GM10266 (cell line): ENCODE measurements at regions not wholly inside any gene's neighbourhood (a gene's known extent, or its start where the extent isn't known, plus 50 kb on each side); places are given as distances from the start of the nearest gene placed in this dataset.

Experiments
- DNase-seq: peaks from one replicate; pipeline ENCODE4 v3.0.0; 2012; ENCODE audit errors: extremely low spot score
- TF ChIP-seq, protein P1 (sequence below): IDR thresholded peaks from 2 replicates; pipeline ENCODE4 v1.5.1; 2012; ENCODE audit warnings: mild to moderate bottlenecking, low read depth; ENCODE audit not compliant: control insufficient read depth, insufficient read depth; ENCODE audit errors: missing control alignments

DNA sequence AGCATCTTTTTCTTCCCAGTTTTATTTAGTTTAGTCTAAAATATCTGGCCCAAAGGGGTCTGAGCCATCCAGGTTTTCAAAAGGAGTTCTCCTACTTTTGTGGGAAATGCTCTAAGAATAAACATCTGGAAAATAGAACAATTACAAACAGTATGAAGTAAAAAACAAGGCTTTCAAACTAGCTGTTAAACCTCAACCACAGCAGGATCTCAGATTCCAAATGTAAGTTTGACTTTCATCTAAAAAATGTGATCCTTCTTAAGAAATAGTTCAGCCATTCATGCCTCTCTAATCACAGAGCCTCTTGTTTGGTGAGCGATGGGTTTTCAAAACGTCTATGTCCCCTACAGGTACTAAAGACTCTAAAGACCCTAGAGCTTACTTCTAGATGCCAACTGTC, 413.5 kb downstream of the DUSP10 start:
- no peak for DNase-seq
- TF ChIP-seq, protein P1, sequence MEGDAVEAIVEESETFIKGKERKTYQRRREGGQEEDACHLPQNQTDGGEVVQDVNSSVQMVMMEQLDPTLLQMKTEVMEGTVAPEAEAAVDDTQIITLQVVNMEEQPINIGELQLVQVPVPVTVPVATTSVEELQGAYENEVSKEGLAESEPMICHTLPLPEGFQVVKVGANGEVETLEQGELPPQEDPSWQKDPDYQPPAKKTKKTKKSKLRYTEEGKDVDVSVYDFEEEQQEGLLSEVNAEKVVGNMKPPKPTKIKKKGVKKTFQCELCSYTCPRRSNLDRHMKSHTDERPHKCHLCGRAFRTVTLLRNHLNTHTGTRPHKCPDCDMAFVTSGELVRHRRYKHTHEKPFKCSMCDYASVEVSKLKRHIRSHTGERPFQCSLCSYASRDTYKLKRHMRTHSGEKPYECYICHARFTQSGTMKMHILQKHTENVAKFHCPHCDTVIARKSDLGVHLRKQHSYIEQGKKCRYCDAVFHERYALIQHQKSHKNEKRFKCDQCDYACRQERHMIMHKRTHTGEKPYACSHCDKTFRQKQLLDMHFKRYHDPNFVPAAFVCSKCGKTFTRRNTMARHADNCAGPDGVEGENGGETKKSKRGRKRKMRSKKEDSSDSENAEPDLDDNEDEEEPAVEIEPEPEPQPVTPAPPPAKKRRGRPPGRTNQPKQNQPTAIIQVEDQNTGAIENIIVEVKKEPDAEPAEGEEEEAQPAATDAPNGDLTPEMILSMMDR: no peak

DNA sequence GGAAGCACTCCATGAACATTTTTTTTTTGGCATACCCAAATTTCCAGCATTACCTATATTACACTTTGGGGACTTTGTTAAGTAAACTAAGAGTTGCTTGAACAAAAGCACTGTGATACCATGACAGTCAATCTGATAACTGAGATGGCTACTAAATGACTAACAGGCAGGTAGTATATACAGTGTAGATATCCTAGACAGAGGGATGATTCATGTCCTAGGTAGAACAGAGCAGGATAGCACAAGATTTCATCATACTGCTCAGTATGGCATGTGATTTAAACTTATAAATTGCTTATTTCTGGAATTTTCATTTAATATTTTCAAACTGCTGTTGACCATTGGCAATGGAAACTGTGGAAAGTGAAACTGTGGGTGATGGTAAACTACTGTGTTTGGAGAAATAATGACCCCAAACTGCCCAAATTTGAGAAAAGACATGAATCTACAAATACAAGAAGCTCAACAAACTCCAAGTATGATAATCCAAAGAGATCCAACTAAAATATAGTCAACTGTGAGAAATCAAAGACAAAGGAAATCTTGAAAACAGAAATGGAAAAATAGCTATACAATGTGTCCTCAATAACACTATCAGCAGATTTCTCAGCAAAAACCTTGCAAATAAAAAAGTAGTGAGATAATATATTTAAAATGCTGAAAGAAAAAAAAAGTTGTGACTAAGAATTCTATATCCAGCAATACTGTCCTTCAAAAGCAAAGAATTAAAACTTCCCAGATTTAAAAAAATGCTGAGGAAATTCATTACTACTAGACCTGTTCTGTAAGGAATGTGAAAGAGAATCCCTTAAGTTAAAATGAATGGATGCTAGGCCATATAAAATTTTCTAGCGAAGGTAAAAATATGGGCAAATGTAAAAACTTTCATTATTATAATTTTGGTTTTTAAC, 410.4 kb downstream of the DUSP10 start:
- DNase-seq: no peak
- TF ChIP-seq, protein P1: no peak

DNA sequence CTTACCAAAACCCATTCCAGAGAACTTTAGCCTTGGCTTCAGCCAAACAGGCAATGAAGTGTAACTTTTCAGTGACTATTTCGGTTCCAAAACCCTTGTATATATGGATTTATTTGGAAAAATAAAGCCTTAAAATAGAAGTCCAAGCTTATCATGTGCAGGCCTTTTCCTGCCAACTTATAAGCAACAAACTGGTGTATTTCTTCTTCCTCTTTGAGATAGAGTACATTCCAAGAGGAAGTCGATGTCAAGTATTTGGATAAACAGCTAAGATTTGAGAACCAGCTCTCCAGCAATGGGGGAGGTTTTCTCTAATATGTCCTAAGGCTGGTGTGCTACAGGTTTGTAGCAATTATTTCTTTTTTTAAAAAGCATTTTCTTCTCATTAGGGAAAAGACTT, 407.8 kb downstream of the DUSP10 start:
- TF ChIP-seq, protein P1: no peak
- DNase-seq: no peak

DNA sequence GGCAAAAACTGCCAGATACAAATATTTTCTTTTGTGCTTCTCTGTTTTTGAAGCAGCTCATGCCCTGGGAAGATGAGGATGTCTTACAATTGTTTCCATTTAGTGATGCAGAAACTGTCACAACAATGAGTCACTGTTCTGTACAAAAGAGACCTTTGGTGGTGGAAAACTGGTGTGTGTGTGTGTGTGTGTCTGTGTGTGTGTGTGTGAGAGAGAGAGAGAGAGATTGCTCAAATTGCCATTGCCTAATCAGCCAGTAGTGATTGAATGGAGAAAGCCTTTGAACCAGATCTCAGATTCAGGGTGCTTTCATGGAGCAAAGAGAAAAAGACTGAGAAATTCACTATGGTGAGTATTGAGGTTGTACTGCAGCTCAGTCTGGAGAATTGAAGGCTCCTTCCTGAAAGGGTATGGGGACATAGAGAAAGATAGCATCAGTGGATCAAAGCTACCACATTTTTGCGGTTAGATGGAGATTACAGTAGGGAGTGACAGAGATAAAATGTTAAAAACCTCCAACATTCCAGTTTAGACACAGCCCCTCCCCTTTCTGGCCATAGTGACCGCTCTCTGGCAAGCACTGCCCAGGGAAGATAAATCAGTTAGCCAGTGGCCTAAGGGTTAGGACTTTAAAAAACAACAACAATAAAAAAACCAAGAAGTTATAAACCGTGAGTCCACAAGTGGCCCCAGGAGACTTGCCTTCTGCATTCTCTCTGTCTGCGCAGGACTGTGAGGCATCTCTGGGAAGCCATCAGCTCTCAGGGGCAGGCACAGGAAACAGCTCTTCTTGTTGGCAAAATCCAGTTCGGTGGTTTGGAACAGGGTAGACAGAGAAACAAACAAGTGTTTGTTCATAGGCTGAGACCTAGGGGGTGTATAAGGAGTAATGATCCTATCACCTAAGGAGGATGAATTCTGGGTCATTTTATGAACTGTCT, 406.5 kb downstream of the DUSP10 start:
- no peak for DNase-seq
- TF ChIP-seq, protein P1: no peak

DNA sequence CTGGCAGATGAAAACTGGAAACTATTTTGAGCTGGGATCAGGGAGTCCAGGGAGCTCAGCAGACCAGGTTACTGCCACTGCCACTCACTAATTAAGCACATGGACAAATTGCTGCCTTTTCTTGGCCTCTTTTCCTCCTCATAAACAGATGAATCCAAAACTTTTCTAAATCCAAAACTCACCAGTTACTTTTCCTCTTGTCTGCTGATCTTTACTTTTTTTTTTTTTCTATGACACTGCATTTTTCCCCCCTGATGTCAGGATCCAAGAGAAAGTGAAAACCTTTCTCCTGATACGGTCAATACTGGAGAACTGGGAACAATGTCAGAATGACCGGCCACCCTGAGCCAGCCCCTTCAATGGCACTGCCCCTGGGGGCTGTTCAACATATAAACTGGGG, 405.8 kb downstream of the DUSP10 start:
- TF ChIP-seq, protein P1: no peak
- DNase-seq: no peak

DNA sequence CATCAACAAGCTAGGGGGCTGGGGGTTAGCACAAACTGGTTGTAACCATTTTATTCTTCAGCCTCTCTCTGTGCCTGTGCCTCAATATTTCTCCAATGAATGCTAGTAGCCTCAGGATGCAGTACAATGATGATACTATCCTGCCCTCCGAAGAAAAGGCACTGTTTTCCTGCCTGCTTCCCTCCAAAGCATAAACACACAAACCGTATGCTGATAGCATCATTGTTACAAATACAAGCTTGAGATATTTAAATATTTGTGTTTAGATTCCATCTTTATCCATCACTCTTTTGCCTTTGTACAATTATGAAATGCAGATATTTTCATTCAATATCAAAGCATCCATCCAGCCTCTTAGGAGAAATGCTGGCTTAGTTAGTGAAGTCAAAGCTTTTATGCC, 404.8 kb downstream of the DUSP10 start:
- TF ChIP-seq, protein P1: no peak
- no peak for DNase-seq
